ENCODE measurements at regions not wholly inside any gene's neighbourhood (a gene's known extent, or its start where the extent isn't known, plus 50 kb on each side); places are given as distances from the start of the nearest gene placed in this dataset.
"Not testable (repeated sequence)": the region's sequence is repeated elsewhere in the genome, so short reads cannot be mapped to it uniquely, and the experiment has no call there.

DNA sequence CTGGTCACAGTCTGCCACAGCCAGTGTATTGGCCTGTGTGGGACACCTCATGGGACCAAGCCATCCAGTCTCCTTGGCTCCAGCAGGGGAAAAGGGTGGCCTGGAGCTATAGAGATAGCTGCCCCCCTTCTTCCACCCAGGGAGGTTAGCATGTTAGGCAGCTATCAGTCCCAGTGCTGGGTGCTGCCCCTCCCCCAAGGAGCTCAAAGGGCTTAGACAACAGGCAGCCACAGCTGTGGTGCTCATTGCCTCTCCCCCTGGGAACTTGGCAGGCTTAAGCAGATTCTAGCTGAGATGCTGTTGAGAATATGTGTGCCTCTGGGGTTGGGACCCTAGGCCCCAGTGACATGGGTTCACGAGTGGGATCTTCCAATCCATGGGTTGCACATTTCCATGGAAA is 226.0 kb upstream of the PTGER4 start:
- no peak for DNase-seq (ENCODE audit: low read depth in 2 of 2)

DNA sequence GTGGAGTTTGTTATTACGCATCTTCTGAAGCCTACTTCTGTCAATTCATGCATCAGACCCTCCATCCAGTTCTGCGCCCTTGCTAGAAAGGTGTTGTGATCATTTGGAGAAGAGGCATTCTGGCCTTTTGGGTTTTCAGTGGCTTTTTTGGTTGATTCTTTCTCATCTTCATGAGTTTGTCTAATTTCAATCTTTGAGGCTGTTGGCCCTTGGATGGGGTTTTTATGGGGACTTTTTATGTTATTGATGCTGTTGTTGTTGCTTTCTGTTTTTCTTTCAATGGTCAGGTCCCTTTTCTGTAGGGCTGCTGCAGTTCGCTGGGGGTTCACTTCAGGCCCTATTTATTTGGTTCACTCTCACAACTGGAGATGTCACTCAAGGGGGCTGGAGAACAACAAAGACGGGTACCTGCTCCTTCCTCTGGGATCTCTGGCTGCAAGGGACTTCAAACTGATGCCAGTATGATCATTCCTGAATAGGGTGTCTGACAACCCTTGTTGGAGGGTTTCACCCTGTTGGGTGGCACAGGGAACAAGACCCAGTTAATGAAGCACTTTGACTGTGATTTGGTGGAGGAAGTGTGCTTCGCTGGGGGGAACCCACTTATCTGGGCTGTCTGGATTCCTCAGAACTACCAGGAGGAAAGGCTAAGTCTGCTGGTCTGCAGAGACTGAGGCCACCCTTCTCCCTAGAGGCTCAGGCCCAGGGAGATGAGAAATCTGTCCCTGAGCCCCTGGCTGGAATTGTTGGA is 226.7 kb upstream of the PTGER4 start:
- DNase-seq (ENCODE audit: low read depth in 2 of 2): no peak

- no peak for DNase-seq (ENCODE audit: low read depth in 2 of 2)
Observed at GRCh38 chr5:40447438-40447837, 232.3 kb upstream of the PTGER4 start.

DNA sequence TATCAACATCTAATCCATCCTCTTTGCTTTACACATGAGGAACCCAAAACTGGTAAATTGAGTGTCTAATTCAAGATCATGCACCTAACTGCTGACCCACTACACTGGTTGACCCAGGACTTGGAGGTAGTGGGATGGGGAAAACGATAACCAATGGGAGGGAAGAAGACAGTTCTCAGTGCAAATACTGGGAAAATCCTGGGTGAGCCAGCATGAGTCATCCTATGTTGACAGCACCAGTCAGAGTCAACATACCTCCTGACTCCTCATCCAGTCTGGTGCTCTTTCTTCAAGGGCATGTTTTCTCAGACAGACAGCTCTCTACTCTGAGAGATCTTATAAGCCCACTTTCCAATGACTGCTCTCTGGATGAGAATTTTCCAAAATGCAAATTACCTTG is 232.8 kb upstream of the PTGER4 start:
- no peak for DNase-seq (ENCODE audit: low read depth in 2 of 2)

DNA sequence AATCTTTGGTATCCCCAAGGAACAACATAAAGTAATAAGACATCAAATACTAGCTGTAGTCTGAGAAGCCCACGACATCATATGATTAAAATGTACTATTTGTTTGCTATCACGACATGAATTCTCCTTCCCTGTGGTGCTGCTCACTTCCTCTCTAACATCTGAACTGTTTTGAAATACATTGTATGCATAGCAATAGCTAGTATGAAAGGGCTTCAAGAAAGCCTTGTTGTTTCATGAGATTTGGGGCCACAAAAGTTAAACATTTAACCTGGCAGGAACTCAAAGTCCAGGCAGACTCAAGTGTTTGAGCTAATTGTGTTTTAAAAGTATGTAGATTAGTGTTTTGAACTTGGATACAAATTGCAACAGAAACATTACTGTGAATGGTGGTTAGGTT is 237.4 kb upstream of the PTGER4 start:
- no peak for DNase-seq (ENCODE audit: low read depth in 2 of 2)

DNA sequence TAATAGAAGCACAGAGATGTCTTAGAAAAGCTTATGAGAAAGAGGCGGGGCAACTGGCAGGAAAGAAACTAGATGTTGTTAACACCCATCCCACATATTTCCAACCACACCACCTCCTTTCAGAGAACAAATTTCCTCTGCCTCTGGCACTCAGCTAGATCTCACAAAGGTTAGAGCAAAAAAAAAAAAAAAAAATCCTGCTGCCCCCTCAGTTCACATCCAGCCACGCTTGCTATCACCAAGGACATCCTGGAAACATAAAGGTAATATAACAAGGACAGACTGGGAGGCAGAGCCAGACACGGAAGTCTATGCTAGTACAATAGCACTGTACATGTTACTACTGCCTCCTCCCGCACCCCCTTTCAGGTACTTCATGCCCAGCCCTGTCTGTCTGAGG is 238.0 kb upstream of the PTGER4 start:
- peak; percentile 22 to 38 for DNase-seq (ENCODE audit: low read depth in 2 of 2)

DNA sequence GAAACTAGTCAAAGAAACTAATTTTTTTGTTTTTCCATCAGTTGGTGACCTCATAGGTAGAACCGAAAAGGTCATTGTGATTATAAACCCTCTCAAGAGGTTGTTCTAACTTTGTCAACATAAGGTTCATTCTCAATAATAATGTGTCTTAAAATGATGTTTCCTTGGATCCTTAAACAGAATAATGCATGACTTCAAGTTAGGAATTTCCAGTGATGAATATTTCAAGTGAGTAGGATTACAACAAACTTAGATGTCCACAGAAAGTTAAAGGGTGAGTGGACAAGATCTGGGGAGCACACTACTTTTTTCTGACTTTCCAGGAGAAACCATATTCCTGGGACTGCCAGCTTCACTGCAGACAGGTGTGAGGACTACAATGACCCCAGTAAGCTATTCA is 239.0 kb upstream of the PTGER4 start:
- no peak for DNase-seq (ENCODE audit: low read depth in 2 of 2)

- DNase-seq (ENCODE audit: low read depth in 2 of 2): not testable (repeated sequence)
Observed at GRCh38 chr5:40439103-40439502, 240.6 kb upstream of the PTGER4 start.

- not testable (repeated sequence) for DNase-seq (ENCODE audit: low read depth in 2 of 2)
Observed at GRCh38 chr5:40438646-40439045, 241.1 kb upstream of the PTGER4 start.

DNA sequence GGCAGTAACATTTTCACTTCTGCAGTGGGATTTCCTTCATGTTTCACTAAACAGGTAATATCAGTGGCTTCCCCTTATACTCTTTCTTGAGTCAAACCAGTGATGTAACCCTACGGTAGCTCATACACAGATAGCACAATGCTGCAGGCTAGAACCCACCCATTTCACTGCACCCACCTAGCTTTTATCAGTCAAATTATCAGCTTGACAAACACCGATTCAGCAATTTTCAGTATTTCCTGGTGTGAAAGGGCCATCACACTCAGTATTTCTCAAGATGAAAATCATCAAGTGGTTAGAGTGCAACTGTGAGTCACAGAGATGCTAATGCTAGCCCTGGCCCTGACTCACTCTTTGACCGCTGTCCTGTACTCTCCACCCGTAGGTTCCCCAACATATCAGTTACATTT is 242.3 kb upstream of the PTGER4 start:
- DNase-seq (ENCODE audit: low read depth in 2 of 2): peak in 1 of 2 donors; percentile 52

DNA sequence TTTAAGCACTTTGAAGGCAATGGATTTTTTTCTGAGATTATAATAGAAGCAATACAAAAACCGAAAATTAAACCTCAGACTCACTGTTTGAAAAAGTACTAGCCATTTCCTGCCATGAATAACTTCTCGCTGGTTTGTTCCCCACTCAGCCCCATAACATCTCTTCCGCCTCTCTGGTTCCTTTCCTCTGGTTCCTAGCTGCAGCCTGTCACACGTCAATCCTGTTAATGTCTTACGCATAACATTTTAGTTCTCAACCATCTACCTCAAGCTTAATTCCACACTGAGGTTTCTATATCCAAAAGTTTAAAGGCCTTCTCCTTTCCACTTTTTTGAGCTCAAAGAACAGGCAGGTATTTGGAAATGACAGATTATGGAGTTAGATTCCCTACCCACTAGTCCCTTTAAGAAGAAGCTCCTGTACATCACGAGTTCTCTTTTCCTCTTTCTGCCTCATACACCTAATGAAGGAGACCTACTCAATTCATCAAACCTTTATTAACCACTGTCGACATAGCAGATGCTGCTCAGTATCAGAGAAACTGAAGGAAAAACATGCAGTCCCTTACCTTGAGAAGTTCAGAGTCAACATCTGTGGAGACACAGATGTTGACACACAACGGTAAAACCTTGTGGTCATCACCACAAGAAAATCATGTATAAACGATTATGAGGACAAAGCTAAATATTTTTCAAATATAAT is 243.0 kb upstream of the PTGER4 start:
- DNase-seq (ENCODE audit: low read depth in 2 of 2): peak in 1 of 2 donors; percentile 28

GRCh38 chr5:40435706-40436105 is 244.0 kb upstream of the PTGER4 start:
- DNase-seq (ENCODE audit: low read depth in 2 of 2): not testable (repeated sequence)

DNA sequence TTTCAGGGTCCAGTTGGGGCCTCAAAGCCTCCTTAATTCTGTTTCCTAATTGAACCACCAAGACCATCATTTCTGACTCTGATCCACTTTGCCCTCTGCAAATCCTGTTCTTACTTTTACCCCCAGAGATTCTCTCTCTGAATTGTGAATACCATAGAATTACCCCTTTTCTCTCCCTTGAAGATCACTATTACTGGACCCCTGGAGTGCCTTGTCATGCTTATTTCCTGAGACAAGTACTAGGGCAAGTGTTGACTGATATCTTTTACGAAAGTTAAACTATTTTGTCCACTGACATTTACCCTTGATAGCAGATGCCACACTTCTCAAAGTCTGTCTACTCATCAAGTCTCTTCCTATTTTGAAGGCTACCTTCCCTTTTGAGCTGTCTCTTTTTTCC is 246.9 kb upstream of the PTGER4 start:
- DNase-seq (ENCODE audit: low read depth in 2 of 2): no peak

- DNase-seq (ENCODE audit: low read depth in 2 of 2): no peak
Observed at GRCh38 chr5:40431734-40432133, 248.0 kb upstream of the PTGER4 start.

- DNase-seq (ENCODE audit: low read depth in 2 of 2): no peak
Observed at GRCh38 chr5:40430101-40430710, 249.5 kb upstream of the PTGER4 start.

DNA sequence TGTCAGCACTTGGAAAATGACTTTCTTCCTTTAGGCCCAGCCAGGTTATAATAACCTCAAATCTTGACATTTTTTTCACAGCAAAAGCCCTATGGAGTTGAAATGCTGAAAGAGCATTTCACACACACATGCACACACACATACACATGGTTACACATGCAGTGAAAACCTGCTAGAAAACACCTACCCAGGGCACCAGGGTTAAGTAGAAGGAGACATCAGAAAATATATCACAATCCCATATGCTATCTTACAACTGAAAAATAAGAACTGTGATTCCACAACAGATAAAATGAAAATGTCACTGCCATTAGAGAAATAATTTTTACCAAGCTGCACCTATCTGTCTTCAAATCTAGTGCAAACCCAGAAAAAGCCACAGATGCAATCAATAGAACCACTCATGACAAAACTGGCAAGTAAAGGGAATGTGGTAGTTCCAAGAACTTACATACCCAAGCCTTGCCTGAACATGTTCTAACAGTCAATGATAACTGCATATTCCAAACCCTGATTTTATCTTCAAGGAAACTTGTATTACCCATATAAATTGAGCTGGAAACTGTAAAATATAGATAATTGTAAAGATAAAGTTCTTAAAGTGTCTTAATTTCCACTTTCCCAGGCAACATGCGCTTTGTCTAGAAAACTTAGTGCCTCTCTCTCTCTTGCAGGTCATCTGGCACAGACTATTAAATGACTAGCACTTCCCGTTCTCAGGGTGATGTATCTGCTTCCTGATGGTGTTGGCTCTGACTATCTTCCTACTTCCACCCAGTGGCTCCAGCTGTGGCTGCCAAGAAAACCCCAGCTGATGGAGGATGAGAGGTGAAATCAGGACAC is 250.2 kb upstream of the PTGER4 start:
- no peak for DNase-seq (ENCODE audit: low read depth in 2 of 2)

DNA sequence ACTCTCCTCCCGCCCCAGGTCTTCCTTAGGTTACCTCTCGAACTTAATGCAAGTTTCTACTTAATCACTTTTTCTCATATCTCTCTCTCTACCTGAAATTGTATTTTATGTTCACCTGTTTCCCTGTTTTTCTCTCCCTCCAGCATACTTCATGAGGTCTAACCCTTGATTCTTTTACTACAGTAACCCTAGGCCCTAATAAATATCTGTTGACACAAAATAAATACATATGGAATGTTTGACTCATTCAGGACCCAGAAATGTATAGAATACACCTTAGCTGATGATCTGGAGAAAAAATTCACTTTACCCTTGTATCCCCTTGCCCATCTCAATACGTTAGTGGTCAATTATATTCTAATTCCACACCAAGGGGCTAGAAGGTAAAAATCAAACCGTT is 250.9 kb upstream of the PTGER4 start:
- no peak for DNase-seq (ENCODE audit: low read depth in 2 of 2)

- no peak for DNase-seq (ENCODE audit: low read depth in 2 of 2)
Observed at GRCh38 chr5:40428126-40428525, 251.6 kb upstream of the PTGER4 start.

DNA sequence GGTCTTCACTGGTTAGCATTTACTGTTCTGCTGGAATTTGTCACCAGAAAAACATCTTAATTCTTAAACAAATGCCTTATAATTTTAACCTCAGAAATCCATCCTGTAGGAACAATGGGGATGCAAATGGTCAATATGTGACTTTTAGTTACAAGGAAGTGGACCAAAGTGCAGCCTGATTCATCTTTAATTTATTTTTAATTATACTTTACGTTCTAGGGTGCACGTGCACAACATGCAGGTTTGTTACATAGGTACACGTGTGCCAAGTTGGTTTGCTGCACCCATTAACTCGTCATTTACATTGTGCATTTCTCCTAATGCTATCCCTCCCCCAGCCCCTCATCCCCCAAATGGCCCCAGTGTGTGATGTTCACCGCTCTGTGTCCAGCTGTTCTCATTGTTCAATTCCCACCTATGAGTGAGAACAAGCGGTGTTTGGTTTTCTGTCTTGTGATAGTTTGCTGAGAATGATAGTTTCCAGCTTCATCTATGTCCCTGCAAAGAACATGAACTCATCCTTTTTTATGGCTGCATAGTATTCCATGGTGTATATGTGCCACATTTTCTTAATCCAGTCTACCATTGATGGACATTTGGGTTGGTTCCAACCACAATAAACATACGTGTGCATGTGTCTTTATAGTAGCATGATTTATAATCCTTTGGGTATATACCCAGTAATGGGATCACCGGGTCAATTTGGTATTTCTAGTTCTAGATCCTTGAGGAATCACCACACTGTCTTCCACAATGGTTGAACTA is 262.5 kb upstream of the PTGER4 start:
- not testable (repeated sequence) for DNase-seq (ENCODE audit: low read depth in 2 of 2)

GRCh38 chr5:40416588-40416987 is 263.1 kb upstream of the PTGER4 start:
- no peak for DNase-seq (ENCODE audit: low read depth in 2 of 2)

- DNase-seq (ENCODE audit: low read depth in 2 of 2): no peak
Observed at GRCh38 chr5:40416098-40416497, 263.6 kb upstream of the PTGER4 start.
